Calu3 (cell line): ENCODE measurements at regions not wholly inside any gene's neighbourhood (a gene's known extent, or its start where the extent isn't known, plus 50 kb on each side); places are given as distances from the start of the nearest gene placed in this dataset.

Experiments used
- BruUV-seq: library from RNA; stranded (reverse); fragments of 400-500 nt; replicated peaks from 2 replicates; lab custom pipeline; 2021; lab: Mats Ljungman, UMichigan
- CTCF ChIA-PET: fragments of 300-600 bp; sonication (Branson Sonifier 250); formaldehyde crosslinking; loops from one replicate; lab custom pipeline; 2022; ENCODE audit warnings: antibody characterized with exemption; lab: Charles Lee
- DNase-seq: peaks from one replicate; pipeline ENCODE4 v3.0.0; 2022
- H3K27ac Mint-ChIP-seq: one replicate; pipeline ENCODE4 v1.8.0; 2022; ENCODE audit warnings: mixed read lengths; ENCODE audit not compliant: unreplicated experiment
- H3K27me3 Mint-ChIP-seq: one replicate; pipeline ENCODE4 v1.8.0; 2022; ENCODE audit warnings: mixed read lengths; ENCODE audit not compliant: unreplicated experiment
- H3K36me3 Mint-ChIP-seq: one replicate; pipeline ENCODE4 v1.8.0; 2022; ENCODE audit warnings: mild to moderate bottlenecking, moderate library complexity, mixed read lengths; ENCODE audit not compliant: insufficient read depth, unreplicated experiment
- H3K4me1 Mint-ChIP-seq: one replicate; pipeline ENCODE4 v1.8.0; 2022; ENCODE audit warnings: mild to moderate bottlenecking, low read depth, mixed read lengths; ENCODE audit not compliant: unreplicated experiment
- H3K4me3 Mint-ChIP-seq: one replicate; pipeline ENCODE4 v1.8.0; 2022; ENCODE audit warnings: mild to moderate bottlenecking, low read depth, moderate library complexity, mixed read lengths; ENCODE audit not compliant: unreplicated experiment
- H3K9me3 Mint-ChIP-seq: one replicate; pipeline ENCODE4 v1.8.0; 2022; ENCODE audit warnings: low read depth, mixed read lengths; ENCODE audit not compliant: unreplicated experiment
- intact Hi-C: fragments of 100-400 bp; cut with micrococcal nuclease; formaldehyde crosslinking; loops from one replicate; pipeline ENCODE4 v1.10.0; 2022; ENCODE audit not compliant: unreplicated experiment
- TF ChIP-seq, protein P1 (sequence below): fragments of 200-600 bp; IDR thresholded peaks from one replicate; pipeline ENCODE4 v1.8.0; 2022; ENCODE audit warnings: antibody characterized with exemption; ENCODE audit not compliant: unreplicated experiment

GRCh38 chr6:112906726-112907125 is 559.6 kb downstream of the RFPL4B start:
- no peak for DNase-seq
- no peak overlapping the region for H3K27ac Mint-ChIP-seq
- no peak overlapping the region for H3K4me3 Mint-ChIP-seq
- BruUV-seq: no TSS peak
- no peaks in the 10 kb centered on the region for H3K36me3 Mint-ChIP-seq
- intact Hi-C loops: no loop called here
- TF ChIP-seq, protein P1, sequence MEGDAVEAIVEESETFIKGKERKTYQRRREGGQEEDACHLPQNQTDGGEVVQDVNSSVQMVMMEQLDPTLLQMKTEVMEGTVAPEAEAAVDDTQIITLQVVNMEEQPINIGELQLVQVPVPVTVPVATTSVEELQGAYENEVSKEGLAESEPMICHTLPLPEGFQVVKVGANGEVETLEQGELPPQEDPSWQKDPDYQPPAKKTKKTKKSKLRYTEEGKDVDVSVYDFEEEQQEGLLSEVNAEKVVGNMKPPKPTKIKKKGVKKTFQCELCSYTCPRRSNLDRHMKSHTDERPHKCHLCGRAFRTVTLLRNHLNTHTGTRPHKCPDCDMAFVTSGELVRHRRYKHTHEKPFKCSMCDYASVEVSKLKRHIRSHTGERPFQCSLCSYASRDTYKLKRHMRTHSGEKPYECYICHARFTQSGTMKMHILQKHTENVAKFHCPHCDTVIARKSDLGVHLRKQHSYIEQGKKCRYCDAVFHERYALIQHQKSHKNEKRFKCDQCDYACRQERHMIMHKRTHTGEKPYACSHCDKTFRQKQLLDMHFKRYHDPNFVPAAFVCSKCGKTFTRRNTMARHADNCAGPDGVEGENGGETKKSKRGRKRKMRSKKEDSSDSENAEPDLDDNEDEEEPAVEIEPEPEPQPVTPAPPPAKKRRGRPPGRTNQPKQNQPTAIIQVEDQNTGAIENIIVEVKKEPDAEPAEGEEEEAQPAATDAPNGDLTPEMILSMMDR: no peak
- H3K4me1 Mint-ChIP-seq: no peaks in the 10 kb centered on the region
- no peaks in the 10 kb centered on the region for H3K9me3 Mint-ChIP-seq
- H3K27me3 Mint-ChIP-seq: no peaks in the 10 kb centered on the region
- CTCF ChIA-PET: no interaction called here

DNA sequence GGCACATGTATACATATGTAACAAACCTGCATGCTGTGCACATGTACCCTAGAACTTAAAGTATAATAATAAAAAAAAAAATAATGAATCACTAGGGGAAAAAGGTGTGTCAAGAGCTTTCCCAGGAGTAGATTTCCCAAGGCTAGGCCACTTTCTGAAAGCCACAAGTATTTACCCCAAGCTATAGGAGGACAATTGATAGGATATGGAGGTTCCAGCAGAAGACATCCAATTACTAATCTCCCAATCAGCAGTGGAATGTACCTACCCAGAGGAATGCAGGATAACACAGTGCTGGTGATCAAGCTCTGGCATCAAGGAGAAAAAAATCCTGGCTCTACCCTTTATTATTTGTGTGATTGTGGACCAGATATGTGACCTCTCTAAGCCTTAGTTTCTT is 562.7 kb downstream of the RFPL4B start:
- Mint-ChIP-seq H3K9me3 (no peaks in the 10 kb centered on the region), H3K4me3 (no peak overlapping the region), H3K27ac (no peak overlapping the region), H3K36me3 (no peaks in the 10 kb centered on the region), H3K4me1 (no peaks in the 10 kb centered on the region), H3K27me3 (no peaks in the 10 kb centered on the region)
- TF ChIP-seq, protein P1: no peak
- BruUV-seq: no TSS peak
- no peak for DNase-seq
- CTCF ChIA-PET: no interaction called here
- intact Hi-C loops: no loop called here

DNA sequence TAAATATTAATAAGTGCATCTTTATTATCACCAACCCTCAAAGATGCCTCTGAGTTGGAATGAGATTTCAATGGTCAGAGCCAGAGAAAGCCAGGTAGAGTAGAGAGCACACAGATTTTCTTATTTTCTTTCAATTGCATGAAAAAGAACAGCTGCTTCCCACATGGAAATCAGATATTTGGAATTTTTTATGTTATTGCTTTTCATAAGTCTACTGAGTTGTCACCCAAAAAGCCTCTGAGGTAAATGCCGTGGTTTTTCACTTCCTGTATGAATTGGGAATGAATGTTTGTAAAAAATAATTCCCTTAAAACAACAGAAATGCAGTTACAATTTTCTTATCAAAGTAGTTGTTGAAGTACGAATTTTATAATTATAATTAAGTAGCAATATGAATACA is 563.1 kb downstream of the RFPL4B start:
- Mint-ChIP-seq H3K9me3 (no peaks in the 10 kb centered on the region), H3K27me3 (no peaks in the 10 kb centered on the region), H3K4me1 (no peaks in the 10 kb centered on the region), H3K36me3 (no peaks in the 10 kb centered on the region), H3K27ac (no peak overlapping the region), H3K4me3 (no peak overlapping the region)
- CTCF ChIA-PET: no interaction called here
- TF ChIP-seq, protein P1: no peak
- BruUV-seq: no TSS peak
- intact Hi-C loops: no loop called here
- DNase-seq: no peak

GRCh38 chr6:112911959-112912358 is 564.8 kb downstream of the RFPL4B start:
- CTCF ChIA-PET: no interaction called here
- BruUV-seq: no TSS peak
- intact Hi-C loops: no loop called here
- Mint-ChIP-seq H3K36me3 (no peaks in the 10 kb centered on the region), H3K9me3 (no peaks in the 10 kb centered on the region), H3K27ac (no peak overlapping the region), H3K27me3 (no peaks in the 10 kb centered on the region), H3K4me1 (no peaks in the 10 kb centered on the region), H3K4me3 (no peak overlapping the region)
- DNase-seq: no peak
- TF ChIP-seq, protein P1: no peak
